DOHH2 (cell line): ENCODE measurements at regions not wholly inside any gene's neighbourhood (a gene's known extent, or its start where the extent isn't known, plus 50 kb on each side); places are given as distances from the start of the nearest gene placed in this dataset.

Experiments
- CTCF ChIP-seq: fragments of 200-600 bp; sonication (generic); IDR thresholded peaks from one replicate; pipeline ENCODE4 v1.5.1; 2014; ENCODE audit warnings: antibody characterized with exemption, mild to moderate bottlenecking, low read depth, low read length; ENCODE audit not compliant: poor library complexity, severe bottlenecking
- EZH2phosphoT487 ChIP-seq: fragments of 200-600 bp; sonication (generic); IDR thresholded peaks from 2 replicates; pipeline ENCODE4 v1.6.1; 2017; ENCODE audit warnings: borderline replicate concordance, mild to moderate bottlenecking, antibody characterized with exemption, low read length, moderate library complexity, mixed read lengths

GRCh38 chr7:41199136-41199535 is 503.8 kb downstream of the INHBA start:
- TF ChIP-seq CTCF (no peak), EZH2phosphoT487 (no peak)
